ENCODE measurements at regions not wholly inside any gene's neighbourhood (a gene's known extent, or its start where the extent isn't known, plus 50 kb on each side); places are given as distances from the start of the nearest gene placed in this dataset.

DNA sequence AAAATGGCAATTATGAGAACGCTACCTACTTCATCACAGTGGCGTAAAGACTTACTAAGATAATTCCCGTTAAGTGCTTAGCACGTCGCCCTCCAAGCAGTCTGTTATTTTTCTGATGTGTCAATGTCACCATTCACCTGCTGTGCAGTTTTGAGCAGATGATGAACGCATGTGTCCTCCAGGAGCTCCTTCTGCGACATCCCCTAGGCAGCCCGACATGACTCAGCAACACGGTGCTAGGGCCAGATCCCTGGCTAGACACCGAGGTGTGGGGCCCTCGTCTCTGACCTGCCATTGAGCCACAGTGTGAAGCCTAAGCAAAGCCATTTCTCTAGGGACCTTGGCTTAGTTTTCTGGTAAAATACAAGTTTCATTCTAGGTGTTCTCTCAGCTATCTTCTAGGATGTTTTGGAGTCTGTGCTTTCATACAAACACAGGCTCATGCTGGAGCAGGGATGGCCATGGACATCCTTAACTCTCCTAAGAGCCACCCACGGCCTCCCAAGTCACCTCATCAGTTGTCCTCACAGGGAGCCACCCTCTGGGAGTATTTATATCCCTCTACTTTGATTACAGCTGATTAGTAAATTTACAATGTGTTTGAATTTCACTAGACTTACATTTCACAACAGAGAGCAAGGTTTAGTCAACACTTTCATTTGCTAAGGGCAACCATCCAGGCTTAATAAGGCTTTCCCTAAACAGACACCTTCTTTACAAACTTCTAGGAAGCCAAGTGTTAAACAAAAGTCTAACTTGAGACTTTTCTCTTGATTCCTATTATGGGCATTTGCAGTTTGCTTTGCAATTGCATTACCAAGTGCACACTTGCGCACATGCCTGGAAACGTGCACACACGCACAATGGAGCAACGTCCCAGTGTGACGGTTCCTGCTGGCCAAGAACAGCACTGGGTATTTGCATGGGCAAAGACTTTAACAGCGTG, 376.8 kb upstream of the ID2 start:
- H4K20me1 ChIP-seq (ENCODE audit: control insufficient read depth, insufficient read depth, insufficient read length): no peaks in the 10 kb centered on the region
- H2BK12ac ChIP-seq (ENCODE audit: insufficient read length, low read depth, low read length): no peak overlapping the region
- H4K8ac ChIP-seq (replicated peaks; ENCODE audit: insufficient read length, low read depth, low read length): no peak overlapping the region
- no peak overlapping the region for H3K4ac ChIP-seq (ENCODE audit: low read depth, low read length)
- H3K36me3 Mint-ChIP-seq (ENCODE audit: insufficient read depth in 1 of 3, low read depth in 3 of 3): peaks cover 0 to 2% (median 0%) of the 10 kb centered on the region in 3 experiments; a peak in 3 of 7 replicates
- H3K14ac ChIP-seq (ENCODE audit: insufficient read depth, low read length): no peak overlapping the region
- peaks cover 14% of the 10 kb centered on the region for H3K27me3 Mint-ChIP-seq (ENCODE audit: low read depth)
- H3K4me3 Mint-ChIP-seq: no peak overlapping the region
- no peaks in the 10 kb centered on the region for H3K79me2 ChIP-seq (ENCODE audit: insufficient read depth, low read length)
- H3K27ac ChIP-seq (ENCODE audit: insufficient read length, low read depth, low read length): no peak overlapping the region
- H3K4me1 Mint-ChIP-seq: peaks cover 35 to 59% of the 10 kb centered on the region in 2 experiments
- TF ChIP-seq, protein P1, sequence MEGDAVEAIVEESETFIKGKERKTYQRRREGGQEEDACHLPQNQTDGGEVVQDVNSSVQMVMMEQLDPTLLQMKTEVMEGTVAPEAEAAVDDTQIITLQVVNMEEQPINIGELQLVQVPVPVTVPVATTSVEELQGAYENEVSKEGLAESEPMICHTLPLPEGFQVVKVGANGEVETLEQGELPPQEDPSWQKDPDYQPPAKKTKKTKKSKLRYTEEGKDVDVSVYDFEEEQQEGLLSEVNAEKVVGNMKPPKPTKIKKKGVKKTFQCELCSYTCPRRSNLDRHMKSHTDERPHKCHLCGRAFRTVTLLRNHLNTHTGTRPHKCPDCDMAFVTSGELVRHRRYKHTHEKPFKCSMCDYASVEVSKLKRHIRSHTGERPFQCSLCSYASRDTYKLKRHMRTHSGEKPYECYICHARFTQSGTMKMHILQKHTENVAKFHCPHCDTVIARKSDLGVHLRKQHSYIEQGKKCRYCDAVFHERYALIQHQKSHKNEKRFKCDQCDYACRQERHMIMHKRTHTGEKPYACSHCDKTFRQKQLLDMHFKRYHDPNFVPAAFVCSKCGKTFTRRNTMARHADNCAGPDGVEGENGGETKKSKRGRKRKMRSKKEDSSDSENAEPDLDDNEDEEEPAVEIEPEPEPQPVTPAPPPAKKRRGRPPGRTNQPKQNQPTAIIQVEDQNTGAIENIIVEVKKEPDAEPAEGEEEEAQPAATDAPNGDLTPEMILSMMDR (conservative IDR thresholded peaks at IDR 0.05): no peak
- H3K27ac Mint-ChIP-seq: peak overlapping the region in 1 of 3 experiments; percentile 70; a peak in 3 of 7 replicates
- H3K9ac ChIP-seq (ENCODE audit: extremely low read depth, insufficient read length, low read length): no peak overlapping the region
- H2AK5ac ChIP-seq (ENCODE audit: insufficient read length, low read length): no peak overlapping the region
- H3K56ac ChIP-seq (ENCODE audit: insufficient read length, low read depth, low read length): no peak overlapping the region
- no peaks in the 10 kb centered on the region for H3K27me3 ChIP-seq (ENCODE audit: insufficient read depth, low read length)
- H2BK15ac ChIP-seq (ENCODE audit: low read depth, low read length): no peak overlapping the region
- H2BK20ac ChIP-seq (ENCODE audit: low read depth, low read length, poor library complexity, severe bottlenecking): no peak overlapping the region
- H3T11ph ChIP-seq (ENCODE audit: low read length): no peak overlapping the region
- no peaks in the 10 kb centered on the region for H3K9me3 ChIP-seq (ENCODE audit: control insufficient read depth, low read depth, low read length)
- H2BK120ac ChIP-seq (ENCODE audit: low read depth, low read length, poor library complexity, severe bottlenecking): no peak overlapping the region
- H3K18ac ChIP-seq (ENCODE audit: insufficient read length, low read depth, low read length): no peak overlapping the region
- H3K23me2 ChIP-seq (ENCODE audit: insufficient read length, low read depth, low read length, poor library complexity, severe bottlenecking): no peaks in the 10 kb centered on the region
- no peak overlapping the region for H2AFZ ChIP-seq (ENCODE audit: low read length)
- H3K23ac ChIP-seq (ENCODE audit: insufficient read length, low read depth, low read length): no peak overlapping the region
- H3K4me1 ChIP-seq (ENCODE audit: insufficient read depth, low read length): peaks cover 2% of the 10 kb centered on the region; the same call in 1 of the 2 replicates
- no peak overlapping the region for H4K91ac ChIP-seq (ENCODE audit: insufficient read length, low read depth, low read length)
- no peaks in the 10 kb centered on the region for H3K79me1 ChIP-seq (ENCODE audit: insufficient read depth, low read depth, low read length, poor library complexity, severe bottlenecking)
- DNase-seq: peak; percentile 16
- WGBS (ENCODE audit: extremely low coverage, insufficient read length, low lambda C conversion rate): no CpG with 5 or more reads among the region's 18 CpGs
- no peak overlapping the region for H3K4me2 ChIP-seq (ENCODE audit: insufficient read depth, insufficient read length, low read length)
- H4K5ac ChIP-seq (ENCODE audit: insufficient read length, low read depth, low read length): no peak overlapping the region
- peaks cover 3 to 4% of the 10 kb centered on the region in 2 experiments; a peak in 3 of 5 replicates for H3K9me3 Mint-ChIP-seq
- H2BK5ac ChIP-seq (ENCODE audit: insufficient read length, low read length): no peak overlapping the region

Measured in H9 (cell line).